Hematopoietic multipotent progenitor cell treated with erythropoietin and hydrocortisone succinate and interleukin-3 and kit ligand, for 4 days (in vitro differentiated cells): ENCODE measurements at regions not wholly inside any gene's neighbourhood (a gene's known extent, or its start where the extent isn't known, plus 50 kb on each side); places are given as distances from the start of the nearest gene placed in this dataset.

Source experiments
- DNase-seq: peaks from one replicate; pipeline ENCODE4 v3.0.0-alpha.2; 2015

- no peak for DNase-seq
Observed at GRCh38 chr20:55239269-55239668, 763.9 kb downstream of the DOK5 start.

GRCh38 chr20:55232647-55233046 is 757.3 kb downstream of the DOK5 start:
- DNase-seq = no peak

- DNase-seq = no peak
Observed at GRCh38 chr20:55229451-55229850, 754.1 kb downstream of the DOK5 start.

- no peak for DNase-seq
Observed at GRCh38 chr20:55216525-55217242, 741.3 kb downstream of the DOK5 start.

- DNase-seq = no peak
Observed at GRCh38 chr20:55213653-55214052, 738.3 kb downstream of the DOK5 start.

- no peak for DNase-seq
Observed at GRCh38 chr20:55211481-55211880, 736.1 kb downstream of the DOK5 start.

GRCh38 chr20:55205665-55206064 is 730.3 kb downstream of the DOK5 start:
- no peak for DNase-seq

- no peak for DNase-seq
Observed at GRCh38 chr20:55200317-55200716, 724.9 kb downstream of the DOK5 start.

- DNase-seq = no peak
Observed at GRCh38 chr20:55194947-55195346, 719.6 kb downstream of the DOK5 start.

- no peak for DNase-seq
Observed at GRCh38 chr20:55186228-55186627, 710.8 kb downstream of the DOK5 start.

GRCh38 chr20:55175081-55175480 is 699.7 kb downstream of the DOK5 start:
- no peak for DNase-seq

- no peak for DNase-seq
Observed at GRCh38 chr20:55174635-55175034, 699.2 kb downstream of the DOK5 start.

- DNase-seq = no peak
Observed at GRCh38 chr20:55174172-55174571, 698.8 kb downstream of the DOK5 start.

GRCh38 chr20:55173601-55174000 is 698.2 kb downstream of the DOK5 start:
- no peak for DNase-seq

GRCh38 chr20:55172310-55173002 is 697.1 kb downstream of the DOK5 start:
- DNase-seq = no peak

- DNase-seq = no peak
Observed at GRCh38 chr20:55166063-55166462, 690.7 kb downstream of the DOK5 start.

- DNase-seq = no peak
Observed at GRCh38 chr20:55160996-55161395, 685.6 kb downstream of the DOK5 start.

GRCh38 chr20:55160037-55160436 is 684.6 kb downstream of the DOK5 start:
- DNase-seq = no peak

GRCh38 chr20:55159230-55159629 is 683.8 kb downstream of the DOK5 start:
- DNase-seq = no peak

GRCh38 chr20:55158446-55158845 is 683.1 kb downstream of the DOK5 start:
- no peak for DNase-seq

GRCh38 chr20:55155360-55155759 is 680.0 kb downstream of the DOK5 start:
- DNase-seq = no peak

GRCh38 chr20:55153001-55153645 is 677.7 kb downstream of the DOK5 start:
- no peak for DNase-seq

GRCh38 chr20:55151171-55151570 is 675.8 kb downstream of the DOK5 start:
- DNase-seq = no peak

- no peak for DNase-seq
Observed at GRCh38 chr20:55143601-55144000, 668.2 kb downstream of the DOK5 start.
